Esophagus muscularis mucosa (tissue), 3 donors: ENCODE measurements at regions not wholly inside any gene's neighbourhood (a gene's known extent, or its start where the extent isn't known, plus 50 kb on each side); places are given as distances from the start of the nearest gene placed in this dataset.
"Not testable (repeated sequence)": the region's sequence is repeated elsewhere in the genome, so short reads cannot be mapped to it uniquely, and the experiment has no call there.

Experiments
- POLR2A ChIP-seq: fragments of 450-650 bp; IDR thresholded peaks from one replicate; pipeline ENCODE4 v1.6.1; 2017; ENCODE audit warnings: antibody characterized with exemption, moderate library complexity, mild to moderate bottlenecking, low read depth
- TF ChIP-seq, protein P1 (sequence below), 3 experiments: fragments of 200-600 bp in 2 of 3; fragments of 450-650 bp in 1 of 3; sonication (generic) in 2 of 3; IDR thresholded peaks; one replicate each; pipeline ENCODE4 v1.5.1; 2017 to 2019; ENCODE audit warnings: antibody characterized with exemption in 3 of 3, mild to moderate bottlenecking in 2 of 3, moderate library complexity in 1 of 3

DNA sequence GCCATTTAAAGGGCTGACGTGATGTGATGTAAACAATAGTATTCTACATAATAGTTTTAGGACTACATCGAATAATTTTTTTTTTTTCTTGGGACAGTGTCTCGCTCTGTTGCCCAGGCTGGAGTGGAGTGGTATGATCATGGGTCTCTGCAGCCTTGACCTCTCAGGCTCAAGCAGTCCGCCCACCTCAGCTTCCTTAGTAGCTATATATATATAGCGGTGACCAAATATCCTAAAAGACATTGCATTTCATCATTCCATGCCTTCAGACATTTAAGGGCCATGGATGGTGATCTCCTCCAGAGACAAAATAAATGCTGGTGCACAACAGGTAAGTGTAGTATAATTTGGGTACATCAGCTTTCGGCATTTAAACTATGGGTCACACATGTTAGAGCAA, 245.4 kb upstream of the NOTCH2NLA start:
- not testable (repeated sequence) for TF ChIP-seq POLR2A
- TF ChIP-seq, protein P1, sequence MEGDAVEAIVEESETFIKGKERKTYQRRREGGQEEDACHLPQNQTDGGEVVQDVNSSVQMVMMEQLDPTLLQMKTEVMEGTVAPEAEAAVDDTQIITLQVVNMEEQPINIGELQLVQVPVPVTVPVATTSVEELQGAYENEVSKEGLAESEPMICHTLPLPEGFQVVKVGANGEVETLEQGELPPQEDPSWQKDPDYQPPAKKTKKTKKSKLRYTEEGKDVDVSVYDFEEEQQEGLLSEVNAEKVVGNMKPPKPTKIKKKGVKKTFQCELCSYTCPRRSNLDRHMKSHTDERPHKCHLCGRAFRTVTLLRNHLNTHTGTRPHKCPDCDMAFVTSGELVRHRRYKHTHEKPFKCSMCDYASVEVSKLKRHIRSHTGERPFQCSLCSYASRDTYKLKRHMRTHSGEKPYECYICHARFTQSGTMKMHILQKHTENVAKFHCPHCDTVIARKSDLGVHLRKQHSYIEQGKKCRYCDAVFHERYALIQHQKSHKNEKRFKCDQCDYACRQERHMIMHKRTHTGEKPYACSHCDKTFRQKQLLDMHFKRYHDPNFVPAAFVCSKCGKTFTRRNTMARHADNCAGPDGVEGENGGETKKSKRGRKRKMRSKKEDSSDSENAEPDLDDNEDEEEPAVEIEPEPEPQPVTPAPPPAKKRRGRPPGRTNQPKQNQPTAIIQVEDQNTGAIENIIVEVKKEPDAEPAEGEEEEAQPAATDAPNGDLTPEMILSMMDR (IDR thresholded peaks at IDR 0.05): not testable (repeated sequence)
